ENCODE measurements at regions not wholly inside any gene's neighbourhood (a gene's known extent, or its start where the extent isn't known, plus 50 kb on each side); places are given as distances from the start of the nearest gene placed in this dataset.

- Histone ChIP-seq H3K9me3 (ENCODE audit: control insufficient read depth in 2 of 2, low read length in 2 of 2) (no peaks in the 10 kb centered on the region), H3K27ac (ENCODE audit: low read length) (no peak overlapping the region), H3K9ac (ENCODE audit: low read length in 2 of 2) (no peak overlapping the region), H3K4me1 (ENCODE audit: control insufficient read depth, insufficient read depth, low read length) (no peaks in the 10 kb centered on the region), H3K4me3 (ENCODE audit: low read length in 2 of 2) (no peak overlapping the region), H3K27me3 (ENCODE audit: control insufficient read depth in 1 of 2, insufficient read depth in 2 of 2, low read length in 2 of 2) (no peaks in the 10 kb centered on the region), H3K36me3 (ENCODE audit: control insufficient read depth in 2 of 2, insufficient read depth in 2 of 2, low read length in 2 of 2) (no peaks in the 10 kb centered on the region)
These were observed 54.4 kb upstream of the GRIP1 start for GRCh38 chr12:66733321-66733720.

- Histone ChIP-seq H3K9me3 (ENCODE audit: control insufficient read depth in 2 of 2, low read length in 2 of 2) (no peaks in the 10 kb centered on the region), H3K27me3 (ENCODE audit: control insufficient read depth in 1 of 2, insufficient read depth in 2 of 2, low read length in 2 of 2) (no peaks in the 10 kb centered on the region), H3K36me3 (ENCODE audit: control insufficient read depth in 2 of 2, insufficient read depth in 2 of 2, low read length in 2 of 2) (no peaks in the 10 kb centered on the region), H3K4me3 (ENCODE audit: low read length in 2 of 2) (no peak overlapping the region), H3K9ac (ENCODE audit: low read length in 2 of 2) (no peak overlapping the region), H3K4me1 (ENCODE audit: control insufficient read depth, insufficient read depth, low read length) (no peaks in the 10 kb centered on the region), H3K27ac (ENCODE audit: low read length) (no peak overlapping the region)
These were observed 55.0 kb upstream of the GRIP1 start for GRCh38 chr12:66733839-66734238.

GRCh38 chr12:66735275-66735674, 56.4 kb upstream of the GRIP1 start:
- no peak overlapping the region for H3K9ac ChIP-seq (ENCODE audit: low read length in 2 of 2)
- H3K9me3 ChIP-seq (ENCODE audit: control insufficient read depth in 2 of 2, low read length in 2 of 2), result no peaks in the 10 kb centered on the region
- no peak overlapping the region for H3K4me3 ChIP-seq (ENCODE audit: low read length in 2 of 2)
- H3K27ac ChIP-seq (ENCODE audit: low read length), result no peak overlapping the region
- H3K36me3 ChIP-seq (ENCODE audit: control insufficient read depth in 2 of 2, insufficient read depth in 2 of 2, low read length in 2 of 2), result no peaks in the 10 kb centered on the region
- H3K4me1 ChIP-seq (ENCODE audit: control insufficient read depth, insufficient read depth, low read length), result no peaks in the 10 kb centered on the region
- H3K27me3 ChIP-seq (ENCODE audit: control insufficient read depth in 1 of 2, insufficient read depth in 2 of 2, low read length in 2 of 2), result no peaks in the 10 kb centered on the region

GRCh38 chr12:66736931-66737330, 58.1 kb upstream of the GRIP1 start:
- Histone ChIP-seq H3K9ac (ENCODE audit: low read length in 2 of 2) (no peak overlapping the region), H3K4me3 (ENCODE audit: low read length in 2 of 2) (no peak overlapping the region), H3K27me3 (ENCODE audit: control insufficient read depth in 1 of 2, insufficient read depth in 2 of 2, low read length in 2 of 2) (no peaks in the 10 kb centered on the region), H3K27ac (ENCODE audit: low read length) (no peak overlapping the region), H3K4me1 (ENCODE audit: control insufficient read depth, insufficient read depth, low read length) (no peaks in the 10 kb centered on the region), H3K36me3 (ENCODE audit: control insufficient read depth in 2 of 2, insufficient read depth in 2 of 2, low read length in 2 of 2) (no peaks in the 10 kb centered on the region), H3K9me3 (ENCODE audit: control insufficient read depth in 2 of 2, low read length in 2 of 2) (no peaks in the 10 kb centered on the region)

- no peak overlapping the region for H3K27ac ChIP-seq (ENCODE audit: low read length)
- no peaks in the 10 kb centered on the region for H3K27me3 ChIP-seq (ENCODE audit: control insufficient read depth in 1 of 2, insufficient read depth in 2 of 2, low read length in 2 of 2)
- no peak overlapping the region for H3K9ac ChIP-seq (ENCODE audit: low read length in 2 of 2)
- H3K36me3 ChIP-seq (ENCODE audit: control insufficient read depth in 2 of 2, insufficient read depth in 2 of 2, low read length in 2 of 2), result no peaks in the 10 kb centered on the region
- no peak overlapping the region for H3K4me3 ChIP-seq (ENCODE audit: low read length in 2 of 2)
- no peaks in the 10 kb centered on the region for H3K9me3 ChIP-seq (ENCODE audit: control insufficient read depth in 2 of 2, low read length in 2 of 2)
- H3K4me1 ChIP-seq (ENCODE audit: control insufficient read depth, insufficient read depth, low read length), result no peaks in the 10 kb centered on the region
These were observed 60.4 kb upstream of the GRIP1 start for GRCh38 chr12:66739266-66739665.

- H3K9ac ChIP-seq (ENCODE audit: low read length in 2 of 2), result no peak overlapping the region
These were observed 61.2 kb upstream of the GRIP1 start for GRCh38 chr12:66739940-66740651.

GRCh38 chr12:66740732-66741131, 61.9 kb upstream of the GRIP1 start:
- H3K9ac ChIP-seq (ENCODE audit: low read length in 2 of 2), result no peak overlapping the region

More at GRCh38 chr12:66739940-66740651, 61.2 kb upstream of the GRIP1 start:
- no peaks in the 10 kb centered on the region for H3K4me1 ChIP-seq (ENCODE audit: control insufficient read depth, insufficient read depth, low read length)
- H3K36me3 ChIP-seq (ENCODE audit: control insufficient read depth in 2 of 2, insufficient read depth in 2 of 2, low read length in 2 of 2), result no peaks in the 10 kb centered on the region
- H3K9me3 ChIP-seq (ENCODE audit: control insufficient read depth in 2 of 2, low read length in 2 of 2), result no peaks in the 10 kb centered on the region
- no peak overlapping the region for H3K27ac ChIP-seq (ENCODE audit: low read length)
- H3K27me3 ChIP-seq (ENCODE audit: control insufficient read depth in 1 of 2, insufficient read depth in 2 of 2, low read length in 2 of 2), result no peaks in the 10 kb centered on the region
- no peak overlapping the region for H3K4me3 ChIP-seq (ENCODE audit: low read length in 2 of 2)

GRCh38 chr12:66741919-66742318, 63.0 kb upstream of the GRIP1 start:
- H3K27me3 ChIP-seq (ENCODE audit: control insufficient read depth in 1 of 2, insufficient read depth in 2 of 2, low read length in 2 of 2), result no peaks in the 10 kb centered on the region
- H3K9me3 ChIP-seq (ENCODE audit: control insufficient read depth in 2 of 2, low read length in 2 of 2), result no peaks in the 10 kb centered on the region
- no peak overlapping the region for H3K4me3 ChIP-seq (ENCODE audit: low read length in 2 of 2)
- H3K36me3 ChIP-seq (ENCODE audit: control insufficient read depth in 2 of 2, insufficient read depth in 2 of 2, low read length in 2 of 2), result no peaks in the 10 kb centered on the region
- H3K4me1 ChIP-seq (ENCODE audit: control insufficient read depth, insufficient read depth, low read length), result no peaks in the 10 kb centered on the region
- H3K9ac ChIP-seq (ENCODE audit: low read length in 2 of 2), result no peak overlapping the region
- no peak overlapping the region for H3K27ac ChIP-seq (ENCODE audit: low read length)

More at GRCh38 chr12:66740732-66741131, 61.9 kb upstream of the GRIP1 start:
- no peaks in the 10 kb centered on the region for H3K4me1 ChIP-seq (ENCODE audit: control insufficient read depth, insufficient read depth, low read length)
- H3K4me3 ChIP-seq (ENCODE audit: low read length in 2 of 2), result no peak overlapping the region
- no peaks in the 10 kb centered on the region for H3K27me3 ChIP-seq (ENCODE audit: control insufficient read depth in 1 of 2, insufficient read depth in 2 of 2, low read length in 2 of 2)
- no peaks in the 10 kb centered on the region for H3K36me3 ChIP-seq (ENCODE audit: control insufficient read depth in 2 of 2, insufficient read depth in 2 of 2, low read length in 2 of 2)
- no peaks in the 10 kb centered on the region for H3K9me3 ChIP-seq (ENCODE audit: control insufficient read depth in 2 of 2, low read length in 2 of 2)
- H3K27ac ChIP-seq (ENCODE audit: low read length), result no peak overlapping the region

GRCh38 chr12:66742508-66743367, 63.9 kb upstream of the GRIP1 start:
- no peaks in the 10 kb centered on the region for H3K4me1 ChIP-seq (ENCODE audit: control insufficient read depth, insufficient read depth, low read length)
- H3K27ac ChIP-seq (ENCODE audit: low read length), result no peak overlapping the region
- H3K9ac ChIP-seq (ENCODE audit: low read length in 2 of 2), result no peak overlapping the region
- H3K27me3 ChIP-seq (ENCODE audit: control insufficient read depth in 1 of 2, insufficient read depth in 2 of 2, low read length in 2 of 2), result no peaks in the 10 kb centered on the region
- no peaks in the 10 kb centered on the region for H3K9me3 ChIP-seq (ENCODE audit: control insufficient read depth in 2 of 2, low read length in 2 of 2)
- H3K36me3 ChIP-seq (ENCODE audit: control insufficient read depth in 2 of 2, insufficient read depth in 2 of 2, low read length in 2 of 2), result no peaks in the 10 kb centered on the region
- no peak overlapping the region for H3K4me3 ChIP-seq (ENCODE audit: low read length in 2 of 2)

- no peaks in the 10 kb centered on the region for H3K9me3 ChIP-seq (ENCODE audit: control insufficient read depth in 2 of 2, low read length in 2 of 2)
- no peaks in the 10 kb centered on the region for H3K27me3 ChIP-seq (ENCODE audit: control insufficient read depth in 1 of 2, insufficient read depth in 2 of 2, low read length in 2 of 2)
- no peaks in the 10 kb centered on the region for H3K36me3 ChIP-seq (ENCODE audit: control insufficient read depth in 2 of 2, insufficient read depth in 2 of 2, low read length in 2 of 2)
- no peak overlapping the region for H3K27ac ChIP-seq (ENCODE audit: low read length)
- H3K9ac ChIP-seq (ENCODE audit: low read length in 2 of 2), result no peak overlapping the region
- no peak overlapping the region for H3K4me3 ChIP-seq (ENCODE audit: low read length in 2 of 2)
- no peaks in the 10 kb centered on the region for H3K4me1 ChIP-seq (ENCODE audit: control insufficient read depth, insufficient read depth, low read length)
These were observed 65.6 kb upstream of the GRIP1 start for GRCh38 chr12:66744461-66744860.

GRCh38 chr12:66744956-66745383, 66.1 kb upstream of the GRIP1 start:
- Histone ChIP-seq H3K36me3 (ENCODE audit: control insufficient read depth in 2 of 2, insufficient read depth in 2 of 2, low read length in 2 of 2) (no peaks in the 10 kb centered on the region), H3K27ac (ENCODE audit: low read length) (no peak overlapping the region), H3K9me3 (ENCODE audit: control insufficient read depth in 2 of 2, low read length in 2 of 2) (no peaks in the 10 kb centered on the region), H3K27me3 (ENCODE audit: control insufficient read depth in 1 of 2, insufficient read depth in 2 of 2, low read length in 2 of 2) (no peaks in the 10 kb centered on the region), H3K4me3 (ENCODE audit: low read length in 2 of 2) (no peak overlapping the region), H3K9ac (ENCODE audit: low read length in 2 of 2) (no peak overlapping the region), H3K4me1 (ENCODE audit: control insufficient read depth, insufficient read depth, low read length) (no peaks in the 10 kb centered on the region)

Measured in stomach smooth muscle (tissue), 2 donors.